ENCODE measurements at regions not wholly inside any gene's neighbourhood (a gene's known extent, or its start where the extent isn't known, plus 50 kb on each side); places are given as distances from the start of the nearest gene placed in this dataset.
"Not testable (repeated sequence)": the region's sequence is repeated elsewhere in the genome, so short reads cannot be mapped to it uniquely, and the experiment has no call there.

DNA sequence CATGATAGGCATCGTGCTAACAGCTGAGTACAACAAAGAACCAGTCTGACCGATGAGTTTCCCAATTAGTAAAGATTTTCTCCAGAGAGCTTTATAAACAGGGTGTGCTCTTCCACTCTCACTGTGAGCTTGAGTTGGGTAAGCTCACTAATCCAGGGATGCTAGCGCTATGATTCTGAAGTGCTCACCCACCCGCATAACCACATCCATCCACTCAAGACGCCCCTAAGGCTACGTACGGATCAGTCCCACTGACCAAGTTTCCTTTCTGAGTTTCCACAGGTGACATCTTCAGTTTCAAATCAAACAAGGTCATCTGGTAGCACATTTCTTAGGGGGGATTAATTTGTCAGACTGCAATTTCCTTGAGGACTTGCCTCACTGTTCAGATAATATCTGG is 141.1 kb upstream of the ABI3BP start:
- ChIA-PET POLR2A (no interaction called here), CTCF (interaction anchor here (1.0 kb wide), 1 partner anchor 18 kb away, joined by 3 read pairs; no protein-coding TSS in a partner anchor)
- 98% methylated on average over 7 of the region's 7 CpGs for WGBS (ENCODE audit: missing lambda C conversion rate)
- Histone ChIP-seq H3K4me1 (no peaks in the 10 kb centered on the region), H3K27ac (no peak overlapping the region), H3K4me3 (no peak overlapping the region), H3K9me3 (no peaks in the 10 kb centered on the region), H3K4me2 (no peak overlapping the region)
- TF ChIP-seq, protein P1, sequence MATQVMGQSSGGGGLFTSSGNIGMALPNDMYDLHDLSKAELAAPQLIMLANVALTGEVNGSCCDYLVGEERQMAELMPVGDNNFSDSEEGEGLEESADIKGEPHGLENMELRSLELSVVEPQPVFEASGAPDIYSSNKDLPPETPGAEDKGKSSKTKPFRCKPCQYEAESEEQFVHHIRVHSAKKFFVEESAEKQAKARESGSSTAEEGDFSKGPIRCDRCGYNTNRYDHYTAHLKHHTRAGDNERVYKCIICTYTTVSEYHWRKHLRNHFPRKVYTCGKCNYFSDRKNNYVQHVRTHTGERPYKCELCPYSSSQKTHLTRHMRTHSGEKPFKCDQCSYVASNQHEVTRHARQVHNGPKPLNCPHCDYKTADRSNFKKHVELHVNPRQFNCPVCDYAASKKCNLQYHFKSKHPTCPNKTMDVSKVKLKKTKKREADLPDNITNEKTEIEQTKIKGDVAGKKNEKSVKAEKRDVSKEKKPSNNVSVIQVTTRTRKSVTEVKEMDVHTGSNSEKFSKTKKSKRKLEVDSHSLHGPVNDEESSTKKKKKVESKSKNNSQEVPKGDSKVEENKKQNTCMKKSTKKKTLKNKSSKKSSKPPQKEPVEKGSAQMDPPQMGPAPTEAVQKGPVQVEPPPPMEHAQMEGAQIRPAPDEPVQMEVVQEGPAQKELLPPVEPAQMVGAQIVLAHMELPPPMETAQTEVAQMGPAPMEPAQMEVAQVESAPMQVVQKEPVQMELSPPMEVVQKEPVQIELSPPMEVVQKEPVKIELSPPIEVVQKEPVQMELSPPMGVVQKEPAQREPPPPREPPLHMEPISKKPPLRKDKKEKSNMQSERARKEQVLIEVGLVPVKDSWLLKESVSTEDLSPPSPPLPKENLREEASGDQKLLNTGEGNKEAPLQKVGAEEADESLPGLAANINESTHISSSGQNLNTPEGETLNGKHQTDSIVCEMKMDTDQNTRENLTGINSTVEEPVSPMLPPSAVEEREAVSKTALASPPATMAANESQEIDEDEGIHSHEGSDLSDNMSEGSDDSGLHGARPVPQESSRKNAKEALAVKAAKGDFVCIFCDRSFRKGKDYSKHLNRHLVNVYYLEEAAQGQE (IDR thresholded peaks at IDR 0.05): no peak
- TF ChIP-seq POLR2A (IDR thresholded peaks at IDR 0.05; ENCODE audit: low read length) (no peak), TFCP2L1 (CRISPR knock-in tag; IDR thresholded peaks at IDR 0.05) (no peak), CHD2 (IDR thresholded peaks at IDR 0.05; ENCODE audit: low read length, partially characterized antibody) (no peak), MAFK (IDR thresholded peaks at IDR 0.05; ENCODE audit: partially characterized antibody) (no peak), POLR2AphosphoS2 (conservative IDR thresholded peaks at IDR 0.05; ENCODE audit: low read length) (no peak), NFE2L2 (conservative IDR thresholded peaks at IDR 0.05; ENCODE audit: low read length) (no peak)
- TF ChIP-seq, protein P2, sequence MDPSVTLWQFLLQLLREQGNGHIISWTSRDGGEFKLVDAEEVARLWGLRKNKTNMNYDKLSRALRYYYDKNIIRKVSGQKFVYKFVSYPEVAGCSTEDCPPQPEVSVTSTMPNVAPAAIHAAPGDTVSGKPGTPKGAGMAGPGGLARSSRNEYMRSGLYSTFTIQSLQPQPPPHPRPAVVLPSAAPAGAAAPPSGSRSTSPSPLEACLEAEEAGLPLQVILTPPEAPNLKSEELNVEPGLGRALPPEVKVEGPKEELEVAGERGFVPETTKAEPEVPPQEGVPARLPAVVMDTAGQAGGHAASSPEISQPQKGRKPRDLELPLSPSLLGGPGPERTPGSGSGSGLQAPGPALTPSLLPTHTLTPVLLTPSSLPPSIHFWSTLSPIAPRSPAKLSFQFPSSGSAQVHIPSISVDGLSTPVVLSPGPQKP (IDR thresholded peaks at IDR 0.05; ENCODE audit: low read depth, low read length): no peak
- FAIRE-seq (no peak), ATAC-seq (no peak), DNase-seq (ENCODE audit: low read depth in 1 of 2, low spot score in 1 of 2) (no peak)

DNA sequence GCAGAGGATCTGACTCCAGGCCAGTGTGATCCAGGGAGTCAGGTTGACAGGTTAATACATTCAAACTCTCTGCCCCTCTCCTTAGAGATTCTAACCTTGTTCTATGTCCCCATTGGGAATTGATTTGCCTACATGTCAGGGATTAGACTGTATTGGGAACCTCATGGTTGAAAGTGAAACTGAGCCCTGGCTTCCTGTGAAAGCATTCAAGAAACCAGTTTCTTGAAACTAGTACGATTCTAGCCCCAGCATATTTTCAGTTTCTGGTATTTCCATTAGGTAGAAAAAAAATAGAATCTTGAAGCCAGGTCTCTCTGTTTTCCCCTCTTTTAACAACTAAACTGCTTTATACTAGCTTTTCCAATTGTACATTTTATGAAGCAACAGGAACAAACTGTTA is 140.4 kb upstream of the ABI3BP start:
- H3K4me3 ChIP-seq: no peak overlapping the region
- H3K27ac ChIP-seq: no peak overlapping the region
- TF ChIP-seq KDM1A (IDR thresholded peaks at IDR 0.05; ENCODE audit: low read depth) (no peak), RARB (CRISPR knock-in tag; IDR thresholded peaks at IDR 0.05) (no peak), BHLHE40 (IDR thresholded peaks at IDR 0.05; ENCODE audit: low read depth, low read length) (no peak), HOXB13 (CRISPR knock-in tag; IDR thresholded peaks at IDR 0.05; ENCODE audit: low read depth) (no peak), SREBF2 (IDR thresholded peaks at IDR 0.05) (no peak), CHD2 (IDR thresholded peaks at IDR 0.05; ENCODE audit: low read length, partially characterized antibody) (no peak), POLR2AphosphoS2 (conservative IDR thresholded peaks at IDR 0.05; ENCODE audit: low read length) (no peak), FOSL2 (IDR thresholded peaks at IDR 0.05) (no peak), FOSL2 (CRISPR knock-in tag; IDR thresholded peaks at IDR 0.05) (no peak), HOXA7 (CRISPR knock-in tag; IDR thresholded peaks at IDR 0.05) (no peak), SMC3 (IDR thresholded peaks at IDR 0.05) (no peak)
- FAIRE-seq (no peak), ATAC-seq (no peak), DNase-seq (ENCODE audit: low read depth in 1 of 2, low spot score in 1 of 2) (no peak)
- H3K4me1 ChIP-seq: no peaks in the 10 kb centered on the region
- H3K4me2 ChIP-seq: no peak overlapping the region
- POLR2A ChIA-PET: no interaction called here
- H3K9me3 ChIP-seq: no peaks in the 10 kb centered on the region
- WGBS (ENCODE audit: missing lambda C conversion rate): 48% methylated on average over 1 of the region's 1 CpG
- CTCF ChIA-PET: no interaction called here

DNA sequence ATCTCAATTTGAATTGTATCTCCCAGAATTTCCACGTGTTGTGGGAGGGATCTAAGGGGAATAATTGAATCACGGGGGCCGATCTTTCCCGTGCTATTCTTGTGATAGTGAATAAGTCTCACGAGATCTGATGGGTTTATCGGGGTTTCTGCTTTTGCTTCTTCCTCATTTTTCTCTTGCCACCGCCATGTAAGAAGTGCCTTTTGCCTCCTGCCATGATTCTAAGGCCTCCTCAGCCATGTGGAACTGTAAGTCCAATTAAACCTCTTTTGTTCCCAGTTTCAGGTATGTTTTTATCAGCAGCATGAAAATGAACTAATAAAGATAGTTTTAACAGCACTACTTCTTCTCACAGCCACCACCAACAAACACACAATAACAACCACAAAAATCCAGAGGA is 140.0 kb upstream of the ABI3BP start:
- not testable (repeated sequence) for H3K4me1 ChIP-seq, FAIRE-seq, ATAC-seq

DNA sequence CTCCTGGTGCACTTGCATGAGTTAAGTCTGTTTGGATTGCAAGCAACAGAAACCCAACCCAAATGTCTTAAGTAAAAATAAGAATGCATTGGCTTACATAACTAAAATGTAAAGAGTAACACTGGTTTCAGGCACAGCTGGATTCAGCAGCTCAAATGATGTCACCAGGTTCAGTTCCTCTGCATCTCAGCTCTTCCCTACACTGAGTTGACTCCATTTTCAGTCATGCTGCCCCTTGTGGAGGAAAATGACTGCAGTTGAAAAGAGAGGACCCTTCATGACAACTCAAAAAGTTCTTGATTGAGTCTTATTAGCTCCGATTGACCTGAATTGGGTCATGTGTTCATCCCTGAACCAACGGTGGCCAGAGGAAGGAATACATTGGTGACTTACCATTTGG is 138.5 kb upstream of the ABI3BP start:
- FAIRE-seq (no peak), ATAC-seq (peak in 1 of 2 experiments; percentile 53; a peak in 3 of 6 replicates), DNase-seq (ENCODE audit: low read depth in 1 of 2, low spot score in 1 of 2) (peak in 1 of 2 experiments; percentile 4)
- Histone ChIP-seq H3K4me3 (no peak overlapping the region), H3K4me2 (no peak overlapping the region), H3K9me3 (no peaks in the 10 kb centered on the region), H3K4me1 (no peaks in the 10 kb centered on the region), H3K27ac (no peak overlapping the region)
- CTCF ChIA-PET: no interaction called here
- 68% methylated on average over 2 of the region's 2 CpGs for WGBS (ENCODE audit: missing lambda C conversion rate)
- POLR2A ChIA-PET: no interaction called here
- TF ChIP-seq, protein P1 (IDR thresholded peaks at IDR 0.05): no peak
- TF ChIP-seq NPAS2 (CRISPR knock-in tag; IDR thresholded peaks at IDR 0.05; ENCODE audit: borderline replicate concordance) (no peak), MAZ (IDR thresholded peaks at IDR 0.05; ENCODE audit: borderline replicate concordance, low read depth, low read length) (no peak), POLR2AphosphoS2 (conservative IDR thresholded peaks at IDR 0.05; ENCODE audit: low read length) (no peak), CHD2 (IDR thresholded peaks at IDR 0.05; ENCODE audit: low read length, partially characterized antibody) (no peak), MYC (IDR thresholded peaks at IDR 0.05; ENCODE audit: borderline replicate concordance, low read length) (no peak), SMC3 (IDR thresholded peaks at IDR 0.05) (no peak), ZSCAN20 (CRISPR knock-in tag; IDR thresholded peaks at IDR 0.05) (no peak)
- TF ChIP-seq, protein P3, sequence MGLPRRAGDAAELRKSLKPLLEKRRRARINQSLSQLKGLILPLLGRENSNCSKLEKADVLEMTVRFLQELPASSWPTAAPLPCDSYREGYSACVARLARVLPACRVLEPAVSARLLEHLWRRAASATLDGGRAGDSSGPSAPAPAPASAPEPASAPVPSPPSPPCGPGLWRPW (IDR thresholded peaks at IDR 0.05): no peak

More for the DNA sequence above, 140.0 kb upstream of the ABI3BP start:
- H3K27ac ChIP-seq; H3K4me3 ChIP-seq; DNase-seq (ENCODE audit: low read depth in 1 of 2, low spot score in 1 of 2); POLR2A ChIA-PET; H3K4me2 ChIP-seq; CTCF ChIA-PET; H3K9me3 ChIP-seq: not testable (repeated sequence)
- 81% methylated on average over 7 of the region's 7 CpGs for WGBS (ENCODE audit: missing lambda C conversion rate)
